KG1 (cell line): ENCODE measurements at regions not wholly inside any gene's neighbourhood (a gene's known extent, or its start where the extent isn't known, plus 50 kb on each side); places are given as distances from the start of the nearest gene placed in this dataset.
"Not testable (repeated sequence)": the region's sequence is repeated elsewhere in the genome, so short reads cannot be mapped to it uniquely, and the experiment has no call there.

Experiments used
- DNase-seq: peaks from one replicate; lab custom pipeline; 2025; lab: John Stamatoyannopoulos, UW

DNA sequence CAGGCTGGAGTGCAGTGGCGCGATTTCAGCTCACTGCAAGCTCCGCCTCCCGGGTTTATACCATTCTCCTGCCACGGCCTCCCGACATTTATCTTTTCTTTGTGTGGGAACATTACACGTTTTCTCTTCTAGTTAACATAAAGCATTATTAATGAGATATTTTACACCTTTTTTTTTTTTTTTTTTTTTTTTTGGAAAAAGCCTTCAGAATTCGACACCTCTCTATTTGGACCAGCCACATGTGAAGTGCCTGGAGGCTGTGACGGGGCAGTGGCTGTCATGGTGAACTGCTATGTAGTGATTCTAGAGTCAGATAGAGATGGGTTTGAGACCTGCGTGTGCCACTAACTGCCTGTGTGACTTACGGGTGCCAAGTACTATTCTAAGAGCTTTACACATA lies 64.3 kb downstream of the SMIM38 start:
- DNase-seq, result no peak

- DNase-seq, result no peak
Measured at GRCh38 chr11:69220561-69221051, 64.9 kb downstream of the SMIM38 start.

- no peak for DNase-seq
Measured at GRCh38 chr11:69221086-69221485, 65.4 kb downstream of the SMIM38 start.

DNA sequence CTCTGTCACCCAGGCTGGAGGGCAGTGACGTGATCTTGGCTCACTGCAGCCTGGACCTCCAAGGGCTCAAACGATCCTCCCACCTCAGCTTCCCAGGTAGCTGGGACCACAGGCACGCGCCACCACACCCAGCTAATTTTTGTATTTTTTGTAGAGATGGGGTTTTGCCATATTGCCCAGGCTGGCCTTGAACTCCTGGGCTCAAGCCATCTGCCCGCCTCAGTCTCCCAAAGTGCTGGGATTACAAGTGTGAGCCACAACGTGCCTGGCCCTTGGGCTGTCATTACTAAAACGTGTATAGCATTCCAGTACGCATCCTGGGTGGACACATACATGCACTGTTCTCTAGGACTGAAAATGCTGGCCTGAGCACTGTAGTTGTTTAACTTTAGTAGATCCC lies 65.9 kb downstream of the SMIM38 start:
- not testable (repeated sequence) for DNase-seq

GRCh38 chr11:69227271-69227670 lies 66.7 kb upstream of the MYEOV start:
- DNase-seq, result no peak

- no peak for DNase-seq
Measured at GRCh38 chr11:69229511-69229910, 64.4 kb upstream of the MYEOV start.

- DNase-seq, result no peak
Measured at GRCh38 chr11:69230856-69231425, 63.0 kb upstream of the MYEOV start.

DNA sequence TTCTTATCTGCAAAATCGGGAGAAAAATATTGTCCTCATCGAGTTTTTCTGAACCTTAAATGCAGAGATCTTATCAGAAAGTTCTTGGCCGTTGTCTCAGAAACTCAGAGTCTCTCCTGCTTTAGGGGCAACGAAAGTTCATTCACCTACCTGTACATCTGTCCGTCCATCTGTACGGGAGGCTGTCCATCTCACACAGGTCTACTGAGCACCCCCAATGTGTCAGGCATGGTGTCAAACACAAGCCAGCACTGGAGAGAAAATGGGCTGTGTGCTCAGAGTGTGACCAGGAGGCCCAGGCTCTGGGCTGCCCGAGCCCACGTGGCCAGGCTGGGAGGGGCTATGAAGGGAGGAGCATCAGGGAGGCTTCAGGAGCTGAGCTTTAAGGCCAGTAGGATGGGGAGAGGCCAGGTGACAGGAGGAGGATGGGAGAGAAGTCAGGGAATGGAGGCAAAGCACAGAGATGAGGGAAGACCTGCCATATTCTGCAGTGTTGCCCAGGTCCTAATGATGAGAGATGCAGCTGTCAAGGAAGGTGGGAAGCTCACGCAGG lies 62.4 kb upstream of the MYEOV start:
- no peak for DNase-seq

DNA sequence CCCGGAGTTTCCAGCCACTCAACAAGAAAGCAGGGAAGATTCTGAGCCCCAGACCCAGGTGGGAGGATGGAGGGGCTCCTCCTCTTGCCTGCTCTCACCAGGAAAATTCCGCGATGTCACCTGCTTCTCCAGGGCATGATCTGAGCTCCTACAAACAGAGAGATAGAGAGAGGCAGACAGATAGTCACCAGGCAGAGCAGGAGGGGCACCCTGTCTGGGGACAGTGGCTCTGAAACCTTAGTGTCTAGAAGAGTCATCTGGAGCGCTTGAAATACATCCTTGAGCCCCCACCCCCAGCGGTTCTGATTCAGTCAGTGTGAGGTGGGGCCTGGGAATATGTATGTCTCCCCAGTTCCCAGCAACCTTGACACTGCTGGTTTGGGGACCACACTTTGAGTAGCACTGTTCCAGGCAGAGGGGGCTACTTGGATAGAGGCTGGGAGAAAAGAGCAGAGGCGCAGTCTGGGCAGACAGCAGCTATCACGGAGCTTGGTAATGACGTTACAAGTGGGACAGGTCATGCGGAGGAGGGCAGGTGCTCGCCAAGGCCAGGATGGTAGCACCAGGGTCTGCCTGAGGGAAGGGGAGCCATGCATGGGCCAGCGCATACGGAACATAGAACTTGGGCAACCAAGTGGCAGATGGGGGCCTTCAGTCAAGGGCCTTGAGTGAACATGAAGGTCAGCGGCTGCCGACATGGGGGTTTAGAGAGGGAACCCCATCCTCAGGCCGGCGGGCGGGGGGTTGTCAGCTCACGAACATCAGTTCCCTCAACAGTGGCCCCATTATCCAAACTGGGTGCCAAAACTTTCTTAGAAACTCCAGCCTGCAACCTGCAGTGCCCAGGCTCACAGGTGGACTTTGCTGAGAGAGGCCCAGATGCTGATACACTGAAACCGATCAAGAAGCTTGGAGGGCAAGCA lies 60.9 kb upstream of the MYEOV start:
- DNase-seq, result no peak

- no peak for DNase-seq
Measured at GRCh38 chr11:69233744-69234570, 60.0 kb upstream of the MYEOV start.

GRCh38 chr11:69234740-69235710 lies 58.9 kb upstream of the MYEOV start:
- DNase-seq, result no peak

- no peak for DNase-seq
Measured at GRCh38 chr11:69238573-69239351, 55.2 kb upstream of the MYEOV start.

- DNase-seq, result no peak
Measured at GRCh38 chr11:69239641-69240040, 54.3 kb upstream of the MYEOV start.

GRCh38 chr11:69240332-69241074 lies 53.5 kb upstream of the MYEOV start:
- DNase-seq, result no peak

DNA sequence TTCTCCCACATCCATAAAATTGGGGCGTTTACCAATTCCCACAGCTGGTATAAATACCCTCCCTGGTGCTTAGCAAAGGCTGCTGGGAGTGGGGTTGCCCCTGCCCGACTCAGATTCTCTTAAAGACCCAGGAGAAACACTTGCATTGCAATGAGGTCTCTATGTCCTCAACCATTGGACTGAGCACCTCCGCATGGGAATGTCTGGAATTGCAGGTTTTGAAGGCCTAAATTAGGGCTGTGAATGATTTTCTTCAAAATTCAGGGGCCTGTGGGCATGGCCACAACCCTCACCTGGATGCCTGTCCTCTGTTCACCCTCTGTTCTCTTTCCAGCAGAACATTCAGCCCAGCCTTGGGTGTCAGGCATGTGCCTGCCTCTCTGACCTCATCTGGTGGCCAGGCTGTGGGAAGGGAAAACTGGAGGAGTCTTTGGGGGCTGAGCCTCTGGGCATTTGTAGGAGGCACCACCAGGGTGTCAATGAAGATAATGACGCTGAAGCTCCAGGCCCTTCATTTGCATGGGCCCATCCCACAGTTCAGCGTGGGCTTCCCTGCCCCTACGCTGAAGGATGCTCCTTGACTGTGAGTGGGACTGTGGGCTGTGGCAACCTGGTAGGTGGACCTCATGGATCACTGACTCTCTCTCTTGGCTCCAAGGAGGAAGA lies 52.7 kb upstream of the MYEOV start:
- DNase-seq, result no peak

- no peak for DNase-seq
Measured at GRCh38 chr11:69241844-69242243, 52.1 kb upstream of the MYEOV start.

- peak; percentile 34 for DNase-seq
Measured at GRCh38 chr11:69242266-69242920, 51.6 kb upstream of the MYEOV start.

DNA sequence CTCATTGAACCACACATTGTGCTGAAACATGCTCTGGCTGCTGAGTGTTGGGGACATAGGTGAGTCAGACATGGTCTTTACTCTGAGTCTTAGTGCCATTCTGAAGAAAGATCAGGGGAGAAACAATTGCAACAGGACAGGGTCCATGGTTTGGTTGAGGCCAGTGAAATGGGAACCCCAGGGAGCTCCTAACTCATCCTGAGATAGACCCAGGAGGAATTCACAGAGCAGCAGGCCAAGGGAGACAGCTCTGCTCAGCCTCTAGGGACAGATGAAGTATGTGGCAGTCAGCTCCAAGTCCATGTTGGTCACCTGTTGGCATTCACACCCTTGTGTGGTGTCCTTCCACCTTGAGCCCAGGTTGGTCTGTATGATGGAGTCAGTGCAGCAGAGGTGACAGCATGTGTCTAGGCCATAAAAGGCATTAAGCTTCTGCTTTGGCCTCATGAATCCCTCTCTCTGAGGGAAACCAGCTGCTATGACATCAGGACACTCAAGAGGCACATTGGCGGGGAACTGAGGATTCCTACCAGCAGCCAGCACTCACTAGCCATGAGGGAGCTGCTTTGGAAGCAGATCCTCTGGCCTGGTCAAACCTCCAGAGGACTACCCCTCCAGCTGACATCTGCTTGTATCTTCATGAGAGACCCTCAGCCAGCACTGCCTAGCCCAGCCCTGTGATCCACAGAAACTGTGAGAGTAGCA lies 50.3 kb upstream of the MYEOV start:
- no peak for DNase-seq
